Amygdala (tissue), 56 donors: ENCODE measurements at regions not wholly inside any gene's neighbourhood (a gene's known extent, or its start where the extent isn't known, plus 50 kb on each side); places are given as distances from the start of the nearest gene placed in this dataset.
A peak's percentile ranks its signal among the peaks of the same experiment; 100 is the strongest.

ENCODE experiments used
- DNase-seq, 56 donors: peaks; one replicate each; lab custom pipeline; 2025; lab: John Stamatoyannopoulos, UW

- DNase-seq = no peak
Measured at GRCh38 chr16:86207350-86207749, 303.0 kb upstream of the FOXF1 start.

GRCh38 chr16:86209202-86209601, 301.1 kb upstream of the FOXF1 start:
- no peak for DNase-seq

GRCh38 chr16:86210403-86211193, 299.7 kb upstream of the FOXF1 start:
- no peak for DNase-seq

- no peak for DNase-seq
Measured at GRCh38 chr16:86211265-86211664, 299.1 kb upstream of the FOXF1 start.

GRCh38 chr16:86211800-86212199, 298.5 kb upstream of the FOXF1 start:
- DNase-seq = no peak

- peak in 1 of 56 donors; percentile 1 for DNase-seq
Measured at GRCh38 chr16:86212706-86213436, 297.5 kb upstream of the FOXF1 start.

GRCh38 chr16:86213437-86214205, 296.7 kb upstream of the FOXF1 start:
- DNase-seq = no peak

GRCh38 chr16:86214326-86215232, 295.7 kb upstream of the FOXF1 start:
- DNase-seq = peak in 1 of 56 donors; percentile 16

GRCh38 chr16:86215233-86215978, 294.9 kb upstream of the FOXF1 start:
- DNase-seq = no peak

GRCh38 chr16:86215979-86216585, 294.2 kb upstream of the FOXF1 start:
- peak in 3 of 56 donors; percentile 2 to 31 (median 9) for DNase-seq

- DNase-seq = no peak
Measured at GRCh38 chr16:86216591-86216990, 293.7 kb upstream of the FOXF1 start.

- no peak for DNase-seq
Measured at GRCh38 chr16:86217001-86217890, 293.1 kb upstream of the FOXF1 start.

GRCh38 chr16:86217891-86218270, 292.4 kb upstream of the FOXF1 start:
- DNase-seq = no peak

GRCh38 chr16:86218479-86219170, 291.7 kb upstream of the FOXF1 start:
- DNase-seq = no peak

- no peak for DNase-seq
Measured at GRCh38 chr16:86219655-86220445, 290.5 kb upstream of the FOXF1 start.

- DNase-seq = no peak
Measured at GRCh38 chr16:86220561-86220960, 289.8 kb upstream of the FOXF1 start.
